Fibroblast of lung (primary cell): ENCODE measurements at regions not wholly inside any gene's neighbourhood (a gene's known extent, or its start where the extent isn't known, plus 50 kb on each side); places are given as distances from the start of the nearest gene placed in this dataset.

Experiments used
- DNase-seq, 2 donors: peaks; one replicate each; pipeline versions ENCODE4 v3.0.0 to v3.0.0-alpha.2; 2010; ENCODE audit warnings: low read depth in 2 of 2
- H2AFZ ChIP-seq: 2 replicates; pipeline ENCODE4 v1.5.1; 2012; ENCODE audit warnings: low read length, control low read depth, inconsistent platforms
- H3K27ac ChIP-seq: 2 replicates; pipeline ENCODE4 v1.5.1; 2011; ENCODE audit warnings: low read length, control low read depth; ENCODE audit not compliant: insufficient read depth
- H3K27me3 ChIP-seq: 2 replicates; pipeline ENCODE4 v1.5.1; 2011; ENCODE audit warnings: mild to moderate bottlenecking, low read length; ENCODE audit not compliant: control insufficient read depth, insufficient read depth
- H3K36me3 ChIP-seq: 2 replicates; pipeline ENCODE4 v1.5.1; 2011; ENCODE audit warnings: low read length; ENCODE audit not compliant: control insufficient read depth, insufficient read depth
- H3K4me1 ChIP-seq: 2 replicates; pipeline ENCODE4 v1.5.1; 2011; ENCODE audit warnings: low read length; ENCODE audit not compliant: control insufficient read depth, insufficient read depth; ENCODE audit errors: extremely low read depth
- H3K4me2 ChIP-seq: 2 replicates; pipeline ENCODE4 v1.5.1; 2011; ENCODE audit warnings: low read length, control low read depth; ENCODE audit not compliant: insufficient read depth; ENCODE audit errors: extremely low read depth
- H3K4me3 ChIP-seq, 4 experiments: fragments of 200-600 bp in 1 of 4; sonication (generic) in 1 of 4; replicated peaks in 1 of 4; 2 replicates each; pipeline ENCODE4 v1.5.1; 2011 to 2016; ENCODE audit warnings: low read length in 4 of 4, low read depth in 3 of 4, mild to moderate bottlenecking in 3 of 4, control low read depth in 2 of 4, inconsistent platforms in 1 of 4, mixed read lengths in 1 of 4; ENCODE audit not compliant: insufficient read depth in 1 of 4; ENCODE audit errors: control extremely low read depth in 1 of 4
- H3K79me2 ChIP-seq: 2 replicates; pipeline ENCODE4 v1.5.1; 2012; ENCODE audit warnings: mild to moderate bottlenecking, low read length, inconsistent platforms; ENCODE audit not compliant: control insufficient read depth, insufficient read depth
- H3K9ac ChIP-seq: 2 replicates; pipeline ENCODE4 v1.5.1; 2011; ENCODE audit warnings: mild to moderate bottlenecking, low read length, control low read depth; ENCODE audit not compliant: insufficient read depth
- H3K9me3 ChIP-seq: 2 replicates; pipeline ENCODE4 v1.5.1; 2012; ENCODE audit warnings: low read depth, low read length; ENCODE audit not compliant: control insufficient read depth, insufficient read depth
- H4K20me1 ChIP-seq: 2 replicates; pipeline ENCODE4 v1.5.1; 2011; ENCODE audit warnings: low read length; ENCODE audit not compliant: control insufficient read depth, insufficient read depth; ENCODE audit errors: extremely low read depth
- EZH2 ChIP-seq: IDR thresholded peaks from 2 replicates; pipeline ENCODE4 v1.5.1; 2012; ENCODE audit warnings: low read length, control low read depth, mild to moderate bottlenecking; ENCODE audit errors: missing control alignments
- TF ChIP-seq, protein P1 (sequence below), 2 donors: IDR thresholded peaks in 1 of 2; conservative IDR thresholded peaks in 1 of 2; 1 replicate in 1 of 2; 2 replicates in 1 of 2; pipeline ENCODE4 v1.5.1; 2011 to 2012; ENCODE audit warnings: low read length in 2 of 2, control low read depth in 1 of 2, inconsistent platforms in 1 of 2, low read depth in 1 of 2, mild to moderate bottlenecking in 1 of 2

DNA sequence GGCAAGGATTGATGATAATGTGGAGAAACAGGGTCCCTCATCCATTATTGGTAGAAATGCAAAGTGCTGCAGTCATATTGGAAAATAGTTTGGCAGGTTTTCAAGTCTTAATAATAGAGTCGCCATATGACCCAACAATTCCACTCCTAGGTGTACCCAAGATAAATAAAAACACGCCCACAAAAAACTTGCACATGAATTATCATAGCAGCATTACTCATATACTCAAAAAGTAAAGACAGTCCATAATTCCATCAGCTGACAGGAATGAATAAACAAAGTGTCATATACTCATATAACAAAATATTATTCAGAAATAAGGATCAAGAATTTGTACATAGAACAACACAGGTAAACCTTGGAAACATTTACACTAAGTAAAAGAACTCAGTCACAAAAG lies 242.9 kb upstream of the FTMT start:
- Histone ChIP-seq H3K79me2 (no peaks in the 10 kb centered on the region), H3K27me3 (no peaks in the 10 kb centered on the region), H3K4me1 (no peaks in the 10 kb centered on the region), H3K4me2 (no peak overlapping the region), H3K4me3 (no peak overlapping the region), H3K9me3 (no peaks in the 10 kb centered on the region), H2AFZ (no peak overlapping the region), H4K20me1 (no peaks in the 10 kb centered on the region), H3K27ac (no peak overlapping the region), H3K36me3 (no peaks in the 10 kb centered on the region), H3K9ac (no peak overlapping the region)
- DNase-seq = no peak
- TF ChIP-seq EZH2 = no peak
- TF ChIP-seq, protein P1, sequence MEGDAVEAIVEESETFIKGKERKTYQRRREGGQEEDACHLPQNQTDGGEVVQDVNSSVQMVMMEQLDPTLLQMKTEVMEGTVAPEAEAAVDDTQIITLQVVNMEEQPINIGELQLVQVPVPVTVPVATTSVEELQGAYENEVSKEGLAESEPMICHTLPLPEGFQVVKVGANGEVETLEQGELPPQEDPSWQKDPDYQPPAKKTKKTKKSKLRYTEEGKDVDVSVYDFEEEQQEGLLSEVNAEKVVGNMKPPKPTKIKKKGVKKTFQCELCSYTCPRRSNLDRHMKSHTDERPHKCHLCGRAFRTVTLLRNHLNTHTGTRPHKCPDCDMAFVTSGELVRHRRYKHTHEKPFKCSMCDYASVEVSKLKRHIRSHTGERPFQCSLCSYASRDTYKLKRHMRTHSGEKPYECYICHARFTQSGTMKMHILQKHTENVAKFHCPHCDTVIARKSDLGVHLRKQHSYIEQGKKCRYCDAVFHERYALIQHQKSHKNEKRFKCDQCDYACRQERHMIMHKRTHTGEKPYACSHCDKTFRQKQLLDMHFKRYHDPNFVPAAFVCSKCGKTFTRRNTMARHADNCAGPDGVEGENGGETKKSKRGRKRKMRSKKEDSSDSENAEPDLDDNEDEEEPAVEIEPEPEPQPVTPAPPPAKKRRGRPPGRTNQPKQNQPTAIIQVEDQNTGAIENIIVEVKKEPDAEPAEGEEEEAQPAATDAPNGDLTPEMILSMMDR (conservative IDR thresholded peaks at IDR 0.05 in 1 of 2, IDR thresholded peaks at IDR 0.05 in 1 of 2; ENCODE audit: low read depth in 1 of 2, low read length in 2 of 2) = no peak

- Histone ChIP-seq H3K36me3 (no peaks in the 10 kb centered on the region), H3K4me1 (no peaks in the 10 kb centered on the region), H2AFZ (no peak overlapping the region), H3K79me2 (no peaks in the 10 kb centered on the region), H3K27me3 (no peaks in the 10 kb centered on the region), H3K4me2 (no peak overlapping the region), H4K20me1 (no peaks in the 10 kb centered on the region), H3K9me3 (no peaks in the 10 kb centered on the region), H3K4me3 (no peak overlapping the region), H3K9ac (no peak overlapping the region), H3K27ac (no peak overlapping the region)
- no peak for DNase-seq
- TF ChIP-seq, protein P1 (conservative IDR thresholded peaks at IDR 0.05 in 1 of 2, IDR thresholded peaks at IDR 0.05 in 1 of 2; ENCODE audit: low read depth in 1 of 2, low read length in 2 of 2) = no peak
- TF ChIP-seq EZH2 = no peak
These were observed 227.6 kb upstream of the FTMT start for GRCh38 chr5:121624035-121624434.

- Histone ChIP-seq H3K79me2 (no peaks in the 10 kb centered on the region), H3K9ac (no peak overlapping the region), H3K9me3 (no peaks in the 10 kb centered on the region), H3K4me2 (no peak overlapping the region), H3K27me3 (no peaks in the 10 kb centered on the region), H3K4me1 (no peaks in the 10 kb centered on the region), H3K36me3 (no peaks in the 10 kb centered on the region), H3K4me3 (no peak overlapping the region), H4K20me1 (no peaks in the 10 kb centered on the region), H2AFZ (no peak overlapping the region), H3K27ac (no peak overlapping the region)
- peak in 1 of 2 donors; percentile 3 for DNase-seq
- no peak for TF ChIP-seq EZH2
- TF ChIP-seq, protein P1 (conservative IDR thresholded peaks at IDR 0.05 in 1 of 2, IDR thresholded peaks at IDR 0.05 in 1 of 2; ENCODE audit: low read depth in 1 of 2, low read length in 2 of 2) = no peak
These were observed 222.9 kb upstream of the FTMT start for GRCh38 chr5:121628783-121629182.
